PC-3 (cell line): ENCODE measurements at regions not wholly inside any gene's neighbourhood (a gene's known extent, or its start where the extent isn't known, plus 50 kb on each side); places are given as distances from the start of the nearest gene placed in this dataset.

Experiments
- CTCF ChIP-seq: fragments of 300-600 bp; sonication (generic); conservative IDR thresholded peaks from 2 replicates; pipeline ENCODE4 v1.5.1; 2017; ENCODE audit warnings: antibody characterized with exemption, low read depth, mild to moderate bottlenecking, low read length
- EZH2phosphoT487 ChIP-seq: fragments of 300-600 bp; sonication (generic); IDR thresholded peaks from 2 replicates; pipeline ENCODE4 v1.6.1; 2018; ENCODE audit warnings: mild to moderate bottlenecking, antibody characterized with exemption, low read length, borderline replicate concordance

GRCh38 chr6:142013287-142013686 lies 119.4 kb upstream of the GJE1 start:
- no peak for TF ChIP-seq CTCF
- no peak for TF ChIP-seq EZH2phosphoT487
